Neural progenitor cell (in vitro differentiated cells): ENCODE measurements at regions not wholly inside any gene's neighbourhood (a gene's known extent, or its start where the extent isn't known, plus 50 kb on each side); places are given as distances from the start of the nearest gene placed in this dataset.

Experiments used
- DNase-seq: peaks from one replicate; pipeline ENCODE4 v3.0.0-alpha.2; 2016; ENCODE audit warnings: low spot score
- H2AFZ ChIP-seq: fragments of 200-600 bp; sonication (generic); replicated peaks from 2 replicates; pipeline ENCODE4 v1.6.1; 2016; ENCODE audit warnings: antibody characterized with exemption
- H3F3A ChIP-seq: fragments of 200-600 bp; sonication (generic); 2 replicates; pipeline ENCODE4 v1.6.1; 2016; ENCODE audit warnings: antibody characterized with exemption, low read depth
- H3K27ac ChIP-seq: fragments of 200-600 bp; sonication (generic); 2 replicates; pipeline ENCODE4 v1.5.1; 2016; ENCODE audit warnings: mild to moderate bottlenecking
- H3K27me3 ChIP-seq: fragments of 200-600 bp; sonication (generic); 2 replicates; pipeline ENCODE4 v1.6.1; 2016; ENCODE audit warnings: mild to moderate bottlenecking, moderate library complexity
- H3K36me3 ChIP-seq: fragments of 200-600 bp; sonication (generic); 2 replicates; pipeline ENCODE4 v1.5.1; 2016
- H3K4me1 ChIP-seq: fragments of 200-600 bp; sonication (generic); 2 replicates; pipeline ENCODE4 v1.6.1; 2016; ENCODE audit warnings: mixed run types
- H3K4me2 ChIP-seq: fragments of 200-600 bp; sonication (generic); 2 replicates; pipeline ENCODE4 v1.6.1; 2016
- H3K4me3 ChIP-seq: fragments of 200-600 bp; sonication (generic); 2 replicates; pipeline ENCODE4 v1.5.1; 2016
- H3K79me2 ChIP-seq: fragments of 200-600 bp; sonication (generic); 2 replicates; pipeline ENCODE4 v1.6.1; 2016; ENCODE audit warnings: low read depth
- H3K9ac ChIP-seq: fragments of 200-600 bp; sonication (generic); 2 replicates; pipeline ENCODE4 v1.6.1; 2016
- H3K9me3 ChIP-seq: fragments of 200-600 bp; sonication (generic); 2 replicates; pipeline ENCODE4 v1.5.1; 2016; ENCODE audit warnings: low read depth
- H4K20me1 ChIP-seq: fragments of 200-600 bp; sonication (generic); 2 replicates; pipeline ENCODE4 v1.6.1; 2016; ENCODE audit warnings: low read depth
- H3K27ac Mint-ChIP-seq: 3 replicates; pipeline ENCODE4 v1.8.0; 2021; ENCODE audit warnings: mixed read lengths
- H3K27me3 Mint-ChIP-seq: 2 replicates; pipeline ENCODE4 v1.8.0; 2022; ENCODE audit warnings: low read depth, mild to moderate bottlenecking, inconsistent platforms, moderate library complexity, mixed read lengths; ENCODE audit not compliant: insufficient read depth
- H3K36me3 Mint-ChIP-seq: 3 replicates; pipeline ENCODE4 v1.8.0; 2021; ENCODE audit warnings: mixed read lengths
- H3K4me1 Mint-ChIP-seq: 3 replicates; pipeline ENCODE4 v1.8.0; 2021; ENCODE audit warnings: mixed read lengths
- H3K4me3 Mint-ChIP-seq: 3 replicates; pipeline ENCODE4 v1.8.0; 2021; ENCODE audit warnings: mild to moderate bottlenecking, moderate library complexity, mixed read lengths
- H3K9me3 Mint-ChIP-seq: 3 replicates; pipeline ENCODE4 v1.8.0; 2020; ENCODE audit warnings: mixed read lengths
- EZH2 ChIP-seq: fragments of 200-600 bp; sonication (generic); IDR thresholded peaks from 2 replicates; pipeline ENCODE4 v1.6.1; 2017; ENCODE audit warnings: antibody characterized with exemption, mild to moderate bottlenecking, moderate library complexity
- EZH2phosphoT487 ChIP-seq: fragments of 200-600 bp; sonication (generic); IDR thresholded peaks from 2 replicates; pipeline ENCODE4 v1.6.1; 2017; ENCODE audit warnings: antibody characterized with exemption
- TF ChIP-seq, protein P1 (sequence below): fragments of 200-600 bp; sonication (generic); IDR thresholded peaks from 2 replicates; pipeline ENCODE4 v1.5.1; 2017; ENCODE audit warnings: antibody characterized with exemption, mild to moderate bottlenecking

DNA sequence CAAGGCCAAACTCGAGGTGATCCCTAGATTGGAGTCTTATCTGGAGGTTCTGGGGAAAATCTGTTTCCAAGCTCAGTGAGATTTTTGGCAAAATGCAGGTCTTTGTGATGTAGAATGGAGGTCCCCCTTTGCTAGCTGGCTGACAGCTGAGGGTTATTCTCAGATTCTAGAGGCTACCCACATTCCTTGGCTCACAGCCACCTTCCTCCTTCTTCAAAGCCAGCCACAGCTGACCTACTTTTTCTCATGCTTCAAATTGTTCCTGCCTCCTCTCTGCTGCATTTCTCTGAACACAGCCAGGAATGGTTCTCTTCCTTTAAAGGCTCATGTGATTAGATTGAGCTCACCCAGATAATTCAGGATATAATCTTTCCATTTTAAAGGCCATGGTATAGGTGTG, 86.9 kb downstream of the VCX3A start:
- Histone ChIP-seq H3K27me3 (no peaks in the 10 kb centered on the region), H3K4me3 (no peak overlapping the region), H3F3A (no peaks in the 10 kb centered on the region), H3K9ac (no peak overlapping the region), H3K36me3 (no peaks in the 10 kb centered on the region), H3K79me2 (no peaks in the 10 kb centered on the region), H3K4me2 (no peak overlapping the region), H4K20me1 (no peaks in the 10 kb centered on the region), H2AFZ (no peak overlapping the region), H3K4me1 (no peaks in the 10 kb centered on the region), H3K9me3 (no peaks in the 10 kb centered on the region), H3K27ac (no peak overlapping the region)
- no peak for DNase-seq
- Mint-ChIP-seq H3K27me3 (no peaks in the 10 kb centered on the region), H3K9me3 (no peaks in the 10 kb centered on the region), H3K36me3 (no peaks in the 10 kb centered on the region), H3K4me3 (no peak overlapping the region), H3K27ac (no peak overlapping the region), H3K4me1 (no peaks in the 10 kb centered on the region)
- no peak for TF ChIP-seq EZH2phosphoT487
- no peak for TF ChIP-seq EZH2

DNA sequence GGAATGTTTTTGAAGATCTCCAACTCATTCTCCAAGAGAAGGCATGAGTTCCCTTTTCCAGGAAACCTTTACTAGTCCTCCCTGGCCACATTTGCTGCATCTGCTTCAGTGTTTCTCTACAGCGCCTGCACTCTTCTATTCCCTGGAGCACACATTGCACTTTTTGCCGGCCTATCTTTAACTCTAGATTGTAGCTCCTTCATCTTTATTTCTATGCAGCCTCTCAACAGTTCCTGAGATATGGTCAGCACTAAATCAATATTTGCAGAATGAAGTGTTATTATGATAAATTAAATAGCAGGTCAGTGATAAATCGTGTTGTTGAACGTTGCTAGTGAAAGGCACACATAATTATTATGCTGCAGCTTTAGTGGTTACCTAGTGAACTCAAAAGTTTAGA, 88.3 kb downstream of the VCX3A start:
- no peaks in the 10 kb centered on the region for H3K9me3 Mint-ChIP-seq

DNA sequence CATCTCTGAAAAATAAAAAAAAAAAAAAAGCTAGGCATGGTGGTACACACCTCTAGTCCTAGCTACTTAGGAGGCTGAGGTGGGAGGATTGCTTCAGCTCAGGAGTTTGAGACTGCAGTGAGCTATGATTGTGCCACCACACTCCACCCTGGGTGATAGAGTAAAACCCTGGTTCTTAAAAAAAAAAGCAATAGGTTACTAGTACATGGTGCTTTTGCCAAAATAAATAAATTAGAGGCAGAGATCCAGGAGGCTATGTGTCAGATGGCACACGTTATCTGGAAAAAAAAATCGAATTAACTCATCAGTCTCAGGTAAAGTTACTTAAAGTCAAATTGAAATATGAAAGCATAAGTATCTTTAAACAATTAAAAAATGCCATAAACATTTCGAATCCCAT, 94.3 kb downstream of the VCX3A start:
- TF ChIP-seq EZH2 (no peak), EZH2phosphoT487 (no peak)
- TF ChIP-seq, protein P1, sequence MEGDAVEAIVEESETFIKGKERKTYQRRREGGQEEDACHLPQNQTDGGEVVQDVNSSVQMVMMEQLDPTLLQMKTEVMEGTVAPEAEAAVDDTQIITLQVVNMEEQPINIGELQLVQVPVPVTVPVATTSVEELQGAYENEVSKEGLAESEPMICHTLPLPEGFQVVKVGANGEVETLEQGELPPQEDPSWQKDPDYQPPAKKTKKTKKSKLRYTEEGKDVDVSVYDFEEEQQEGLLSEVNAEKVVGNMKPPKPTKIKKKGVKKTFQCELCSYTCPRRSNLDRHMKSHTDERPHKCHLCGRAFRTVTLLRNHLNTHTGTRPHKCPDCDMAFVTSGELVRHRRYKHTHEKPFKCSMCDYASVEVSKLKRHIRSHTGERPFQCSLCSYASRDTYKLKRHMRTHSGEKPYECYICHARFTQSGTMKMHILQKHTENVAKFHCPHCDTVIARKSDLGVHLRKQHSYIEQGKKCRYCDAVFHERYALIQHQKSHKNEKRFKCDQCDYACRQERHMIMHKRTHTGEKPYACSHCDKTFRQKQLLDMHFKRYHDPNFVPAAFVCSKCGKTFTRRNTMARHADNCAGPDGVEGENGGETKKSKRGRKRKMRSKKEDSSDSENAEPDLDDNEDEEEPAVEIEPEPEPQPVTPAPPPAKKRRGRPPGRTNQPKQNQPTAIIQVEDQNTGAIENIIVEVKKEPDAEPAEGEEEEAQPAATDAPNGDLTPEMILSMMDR = no peak
- no peak overlapping the region for H3K4me3 ChIP-seq
- no peak overlapping the region for H2AFZ ChIP-seq
- H3K27ac Mint-ChIP-seq = no peak overlapping the region
- H3K27me3 Mint-ChIP-seq = no peaks in the 10 kb centered on the region
- H4K20me1 ChIP-seq = no peaks in the 10 kb centered on the region
- no peaks in the 10 kb centered on the region for H3K4me1 ChIP-seq
- H3K9me3 ChIP-seq = no peaks in the 10 kb centered on the region
- H3K4me1 Mint-ChIP-seq = no peaks in the 10 kb centered on the region
- no peaks in the 10 kb centered on the region for H3F3A ChIP-seq
- no peak overlapping the region for H3K4me2 ChIP-seq
- DNase-seq = no peak
- no peaks in the 10 kb centered on the region for H3K36me3 ChIP-seq
- H3K4me3 Mint-ChIP-seq = no peak overlapping the region
- no peak overlapping the region for H3K9ac ChIP-seq
- H3K27me3 ChIP-seq = no peaks in the 10 kb centered on the region
- no peaks in the 10 kb centered on the region for H3K9me3 Mint-ChIP-seq
- no peak overlapping the region for H3K27ac ChIP-seq
- H3K36me3 Mint-ChIP-seq = no peaks in the 10 kb centered on the region
- no peaks in the 10 kb centered on the region for H3K79me2 ChIP-seq

More for the DNA sequence above, 88.3 kb downstream of the VCX3A start:
- Mint-ChIP-seq H3K4me1 (no peaks in the 10 kb centered on the region), H3K4me3 (no peak overlapping the region), H3K27me3 (no peaks in the 10 kb centered on the region), H3K36me3 (no peaks in the 10 kb centered on the region), H3K27ac (no peak overlapping the region)
- Histone ChIP-seq H3K27me3 (no peaks in the 10 kb centered on the region), H3K36me3 (no peaks in the 10 kb centered on the region), H3K4me1 (no peaks in the 10 kb centered on the region), H4K20me1 (no peaks in the 10 kb centered on the region), H3K27ac (no peak overlapping the region), H3K79me2 (no peaks in the 10 kb centered on the region), H3K4me3 (no peak overlapping the region), H3K4me2 (no peak overlapping the region), H3K9ac (no peak overlapping the region), H3F3A (no peaks in the 10 kb centered on the region), H2AFZ (no peak overlapping the region), H3K9me3 (no peaks in the 10 kb centered on the region)
- TF ChIP-seq EZH2 (no peak), EZH2phosphoT487 (no peak)
- TF ChIP-seq, protein P1 = no peak
- no peak for DNase-seq

DNA sequence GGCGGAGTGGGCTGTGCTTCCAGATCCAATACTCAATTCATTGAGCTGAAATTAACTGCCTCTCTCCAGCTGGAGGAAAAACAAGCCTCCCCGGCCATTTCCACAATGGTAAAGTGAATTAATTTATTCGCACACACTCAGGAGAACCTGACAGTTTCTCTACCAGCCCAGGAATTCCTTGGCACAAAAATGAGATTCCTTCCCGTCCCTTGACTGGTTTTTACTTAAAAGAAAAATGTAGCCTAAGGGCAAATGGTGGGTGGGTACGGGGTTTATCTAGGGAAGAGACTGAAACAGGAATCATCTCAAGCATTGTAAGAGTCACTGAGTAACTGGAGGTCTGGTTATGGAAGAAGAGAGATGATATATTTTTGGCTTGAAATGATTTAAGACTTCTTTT, 102.7 kb downstream of the VCX3A start:
- Histone ChIP-seq H3K9me3 (peaks cover 3% of the 10 kb centered on the region), H3K36me3 (peaks cover 5% of the 10 kb centered on the region), H3K4me1 (no peaks in the 10 kb centered on the region), H3K9ac (no peak overlapping the region), H2AFZ (no peak overlapping the region), H3K4me3 (no peak overlapping the region), H3K27me3 (no peaks in the 10 kb centered on the region), H3K27ac (no peak overlapping the region), H3K79me2 (no peaks in the 10 kb centered on the region), H3F3A (peaks cover 6% of the 10 kb centered on the region), H3K4me2 (no peak overlapping the region), H4K20me1 (no peaks in the 10 kb centered on the region)
- Mint-ChIP-seq H3K9me3 (no peaks in the 10 kb centered on the region), H3K4me3 (no peak overlapping the region), H3K27me3 (no peaks in the 10 kb centered on the region), H3K36me3 (no peaks in the 10 kb centered on the region), H3K4me1 (no peaks in the 10 kb centered on the region), H3K27ac (no peak overlapping the region)
- TF ChIP-seq EZH2phosphoT487 = no peak
- TF ChIP-seq, protein P1 = no peak
- TF ChIP-seq EZH2 = no peak
- DNase-seq = no peak
